Activated CD4-positive, alpha-beta memory T cell treated with anti-CD3 and anti-CD28 coated beads, Interleukin-2, amount 10 ng/mL, durations not matched to agents 7 days and 5 days (primary cell): ENCODE measurements at regions not wholly inside any gene's neighbourhood (a gene's known extent, or its start where the extent isn't known, plus 50 kb on each side); places are given as distances from the start of the nearest gene placed in this dataset.

Experiments
- CTCF ChIA-PET: fragments of 350-600 bp; sonication (Branson Sonifier 250); formaldehyde crosslinking; loops from one replicate; lab custom pipeline; 2021; ENCODE audit warnings: antibody characterized with exemption, inconsistent platforms; lab: Charles Lee
- POLR2A ChIA-PET: fragments of 350-600 bp; sonication (Branson Sonifier 250); formaldehyde crosslinking; loops from one replicate; lab custom pipeline; 2021; ENCODE audit warnings: antibody characterized with exemption; lab: Charles Lee
- DNase-seq: peaks from one replicate; pipeline ENCODE4 v3.0.0-alpha.2; 2020
- H3K27ac Mint-ChIP-seq: one replicate; pipeline ENCODE4 v1.8.0; 2021; ENCODE audit warnings: mild to moderate bottlenecking, mixed read lengths
- H3K27me3 Mint-ChIP-seq: one replicate; pipeline ENCODE4 v1.8.0; 2021; ENCODE audit warnings: mixed read lengths
- H3K36me3 Mint-ChIP-seq: one replicate; pipeline ENCODE4 v1.8.0; 2021; ENCODE audit warnings: low read depth, mixed read lengths
- H3K4me1 Mint-ChIP-seq: one replicate; pipeline ENCODE4 v1.8.0; 2021; ENCODE audit warnings: mixed read lengths
- H3K4me3 Mint-ChIP-seq: one replicate; pipeline ENCODE4 v1.8.0; 2021; ENCODE audit warnings: mild to moderate bottlenecking, mixed read lengths
- H3K9me3 Mint-ChIP-seq: one replicate; pipeline ENCODE4 v1.8.0; 2021; ENCODE audit warnings: mixed read lengths

GRCh38 chr9:17962747-17963146, 383.9 kb downstream of the SH3GL2 start:
- Mint-ChIP-seq H3K27ac (no peak overlapping the region), H3K36me3 (no peaks in the 10 kb centered on the region), H3K4me1 (no peaks in the 10 kb centered on the region), H3K27me3 (no peaks in the 10 kb centered on the region), H3K4me3 (no peak overlapping the region), H3K9me3 (no peaks in the 10 kb centered on the region)
- no peak for DNase-seq
- ChIA-PET CTCF (no interaction called here), POLR2A (no interaction called here)

GRCh38 chr9:17963498-17963897, 384.6 kb downstream of the SH3GL2 start:
- Mint-ChIP-seq H3K27me3 (no peaks in the 10 kb centered on the region), H3K4me3 (no peak overlapping the region), H3K27ac (no peak overlapping the region), H3K9me3 (no peaks in the 10 kb centered on the region), H3K4me1 (no peaks in the 10 kb centered on the region), H3K36me3 (no peaks in the 10 kb centered on the region)
- ChIA-PET CTCF (no interaction called here), POLR2A (no interaction called here)
- DNase-seq, result no peak

GRCh38 chr9:17967731-17968130, 388.9 kb downstream of the SH3GL2 start:
- H3K4me3 Mint-ChIP-seq, result no peak overlapping the region
- H3K27ac Mint-ChIP-seq, result no peak overlapping the region
- ChIA-PET CTCF (no interaction called here), POLR2A (no interaction called here)
- H3K36me3 Mint-ChIP-seq, result no peaks in the 10 kb centered on the region
- DNase-seq, result no peak
- H3K4me1 Mint-ChIP-seq, result no peaks in the 10 kb centered on the region
- H3K27me3 Mint-ChIP-seq, result no peaks in the 10 kb centered on the region
- no peaks in the 10 kb centered on the region for H3K9me3 Mint-ChIP-seq

GRCh38 chr9:17969232-17969631, 390.4 kb downstream of the SH3GL2 start:
- H3K9me3 Mint-ChIP-seq, result no peaks in the 10 kb centered on the region
- ChIA-PET POLR2A (no interaction called here), CTCF (no interaction called here)
- no peak for DNase-seq
- no peaks in the 10 kb centered on the region for H3K4me1 Mint-ChIP-seq
- H3K27me3 Mint-ChIP-seq, result no peaks in the 10 kb centered on the region
- H3K4me3 Mint-ChIP-seq, result no peak overlapping the region
- no peak overlapping the region for H3K27ac Mint-ChIP-seq
- H3K36me3 Mint-ChIP-seq, result no peaks in the 10 kb centered on the region

GRCh38 chr9:17970277-17970676, 391.4 kb downstream of the SH3GL2 start:
- no peak for DNase-seq
- Mint-ChIP-seq H3K27me3 (no peaks in the 10 kb centered on the region), H3K27ac (no peak overlapping the region), H3K9me3 (peaks cover 2% of the 10 kb centered on the region), H3K36me3 (no peaks in the 10 kb centered on the region), H3K4me1 (no peaks in the 10 kb centered on the region), H3K4me3 (no peak overlapping the region)
- POLR2A ChIA-PET, result no interaction called here
- CTCF ChIA-PET, result no interaction called here

- POLR2A ChIA-PET, result no interaction called here
- no peak overlapping the region for H3K27ac Mint-ChIP-seq
- no peaks in the 10 kb centered on the region for H3K4me1 Mint-ChIP-seq
- no peak overlapping the region for H3K4me3 Mint-ChIP-seq
- H3K9me3 Mint-ChIP-seq, result peaks cover 10% of the 10 kb centered on the region
- CTCF ChIA-PET, result no interaction called here
- no peaks in the 10 kb centered on the region for H3K36me3 Mint-ChIP-seq
- no peak for DNase-seq
- no peaks in the 10 kb centered on the region for H3K27me3 Mint-ChIP-seq
These were observed 399.9 kb downstream of the SH3GL2 start for GRCh38 chr9:17978773-17979172.

- DNase-seq, result no peak
- Mint-ChIP-seq H3K9me3 (no peaks in the 10 kb centered on the region), H3K36me3 (no peaks in the 10 kb centered on the region), H3K4me3 (no peak overlapping the region), H3K27me3 (no peaks in the 10 kb centered on the region), H3K27ac (no peak overlapping the region), H3K4me1 (no peaks in the 10 kb centered on the region)
- CTCF ChIA-PET, result no interaction called here
- POLR2A ChIA-PET, result no interaction called here
These were observed 407.7 kb downstream of the SH3GL2 start for GRCh38 chr9:17986595-17986994.

- H3K4me3 Mint-ChIP-seq, result no peak overlapping the region
- H3K9me3 Mint-ChIP-seq, result no peaks in the 10 kb centered on the region
- CTCF ChIA-PET, result no interaction called here
- H3K36me3 Mint-ChIP-seq, result no peaks in the 10 kb centered on the region
- H3K4me1 Mint-ChIP-seq, result no peaks in the 10 kb centered on the region
- H3K27ac Mint-ChIP-seq, result no peak overlapping the region
- no peak for DNase-seq
- H3K27me3 Mint-ChIP-seq, result no peaks in the 10 kb centered on the region
- POLR2A ChIA-PET, result no interaction called here
These were observed 408.3 kb downstream of the SH3GL2 start for GRCh38 chr9:17987189-17987588.

GRCh38 chr9:17988489-17988888, 409.6 kb downstream of the SH3GL2 start:
- POLR2A ChIA-PET, result no interaction called here
- H3K27ac Mint-ChIP-seq, result no peak overlapping the region
- H3K4me3 Mint-ChIP-seq, result no peak overlapping the region
- no peaks in the 10 kb centered on the region for H3K4me1 Mint-ChIP-seq
- no peak for DNase-seq
- CTCF ChIA-PET, result no interaction called here
- no peaks in the 10 kb centered on the region for H3K36me3 Mint-ChIP-seq
- no peaks in the 10 kb centered on the region for H3K27me3 Mint-ChIP-seq
- H3K9me3 Mint-ChIP-seq, result no peaks in the 10 kb centered on the region

GRCh38 chr9:17990602-17991001, 411.7 kb downstream of the SH3GL2 start:
- Mint-ChIP-seq H3K36me3 (no peaks in the 10 kb centered on the region), H3K27me3 (no peaks in the 10 kb centered on the region), H3K27ac (no peak overlapping the region), H3K9me3 (no peaks in the 10 kb centered on the region), H3K4me1 (no peaks in the 10 kb centered on the region), H3K4me3 (no peak overlapping the region)
- POLR2A ChIA-PET, result no interaction called here
- CTCF ChIA-PET, result no interaction called here
- no peak for DNase-seq

- ChIA-PET CTCF (no interaction called here), POLR2A (no interaction called here)
- H3K27me3 Mint-ChIP-seq, result no peaks in the 10 kb centered on the region
- DNase-seq, result no peak
- no peaks in the 10 kb centered on the region for H3K4me1 Mint-ChIP-seq
- no peak overlapping the region for H3K27ac Mint-ChIP-seq
- no peak overlapping the region for H3K4me3 Mint-ChIP-seq
- no peaks in the 10 kb centered on the region for H3K9me3 Mint-ChIP-seq
- no peaks in the 10 kb centered on the region for H3K36me3 Mint-ChIP-seq
These were observed 414.2 kb downstream of the SH3GL2 start for GRCh38 chr9:17993024-17993423.

GRCh38 chr9:17994695-17995425, 416.0 kb downstream of the SH3GL2 start:
- H3K4me3 Mint-ChIP-seq, result no peak overlapping the region
- CTCF ChIA-PET, result no interaction called here
- no peaks in the 10 kb centered on the region for H3K9me3 Mint-ChIP-seq
- H3K4me1 Mint-ChIP-seq, result no peaks in the 10 kb centered on the region
- H3K36me3 Mint-ChIP-seq, result no peaks in the 10 kb centered on the region
- POLR2A ChIA-PET, result no interaction called here
- H3K27me3 Mint-ChIP-seq, result no peaks in the 10 kb centered on the region
- DNase-seq, result no peak
- H3K27ac Mint-ChIP-seq, result no peak overlapping the region

GRCh38 chr9:17996728-17997127, 417.9 kb downstream of the SH3GL2 start:
- POLR2A ChIA-PET, result no interaction called here
- CTCF ChIA-PET, result no interaction called here

GRCh38 chr9:18002718-18003438, 424.0 kb downstream of the SH3GL2 start:
- CTCF ChIA-PET, result no interaction called here
- Mint-ChIP-seq H3K4me1 (no peaks in the 10 kb centered on the region), H3K27me3 (no peaks in the 10 kb centered on the region), H3K27ac (no peak overlapping the region), H3K4me3 (no peak overlapping the region), H3K9me3 (no peaks in the 10 kb centered on the region), H3K36me3 (no peaks in the 10 kb centered on the region)
- POLR2A ChIA-PET, result no interaction called here
- DNase-seq, result no peak

More at GRCh38 chr9:17996728-17997127, 417.9 kb downstream of the SH3GL2 start:
- Mint-ChIP-seq H3K36me3 (no peaks in the 10 kb centered on the region), H3K27ac (no peak overlapping the region), H3K4me3 (no peak overlapping the region), H3K9me3 (no peaks in the 10 kb centered on the region), H3K4me1 (no peaks in the 10 kb centered on the region), H3K27me3 (no peaks in the 10 kb centered on the region)
- DNase-seq, result no peak
